BJ (cell line): ENCODE measurements at regions not wholly inside any gene's neighbourhood (a gene's known extent, or its start where the extent isn't known, plus 50 kb on each side); places are given as distances from the start of the nearest gene placed in this dataset.

ENCODE experiments used
- CTCF ChIA-PET: fragments of 350-600 bp; formaldehyde crosslinking; extraction: SDS; loops from one replicate; lab custom pipeline; 2021; ENCODE audit warnings: antibody characterized with exemption, inconsistent platforms; lab: Yijun Ruan, JAX
- POLR2A ChIA-PET: fragments of 300-600 bp; sonication (Branson Sonifier 250); formaldehyde crosslinking; extraction: SDS; loops from one replicate; lab custom pipeline; 2021; ENCODE audit warnings: antibody characterized with exemption; lab: Charles Lee
- DNase-seq: peaks from one replicate; pipeline ENCODE4 v3.0.0-alpha.2; 2011; ENCODE audit warnings: low read depth
- H3K27me3 ChIP-seq: 2 replicates; pipeline ENCODE4 v1.6.0; 2011; ENCODE audit warnings: low read length; ENCODE audit not compliant: control insufficient read depth, insufficient read depth
- H3K36me3 ChIP-seq: 2 replicates; pipeline ENCODE4 v1.5.1; 2011; ENCODE audit warnings: low read length; ENCODE audit not compliant: control insufficient read depth, insufficient read depth
- H3K4me3 ChIP-seq: 2 replicates; pipeline ENCODE4 v1.5.1; 2011; ENCODE audit warnings: low read depth, mild to moderate bottlenecking, control low read depth, low read length
- TF ChIP-seq, protein P1 (sequence below): IDR thresholded peaks from 2 replicates; pipeline ENCODE4 v1.5.1; 2011; ENCODE audit warnings: low read depth, mild to moderate bottlenecking, control low read depth, inconsistent platforms, low read length, moderate library complexity; ENCODE audit not compliant: insufficient read depth

DNA sequence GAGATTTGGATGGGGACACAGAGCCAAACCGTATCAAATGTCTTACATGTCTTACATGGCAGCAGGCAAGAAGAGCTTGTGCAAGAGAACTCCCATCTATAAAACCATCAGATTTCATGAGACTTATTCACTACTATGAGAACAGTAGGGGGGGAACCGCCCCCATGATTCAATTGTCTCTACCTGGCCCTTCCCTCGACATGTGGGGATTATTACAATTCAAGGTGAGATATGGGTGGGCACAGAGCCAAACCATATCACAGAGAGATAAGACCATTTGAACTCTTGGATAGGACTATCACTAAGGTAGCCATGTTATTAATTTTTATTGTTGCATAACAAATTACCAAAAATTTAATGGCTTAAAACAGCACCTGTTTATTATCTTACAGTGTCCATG is 611.7 kb downstream of the SOX6 start:
- Histone ChIP-seq H3K27me3 (no peaks in the 10 kb centered on the region), H3K36me3 (no peaks in the 10 kb centered on the region), H3K4me3 (no peak overlapping the region)
- CTCF ChIA-PET, result no interaction called here
- POLR2A ChIA-PET, result no interaction called here
- DNase-seq, result no peak
- TF ChIP-seq, protein P1, sequence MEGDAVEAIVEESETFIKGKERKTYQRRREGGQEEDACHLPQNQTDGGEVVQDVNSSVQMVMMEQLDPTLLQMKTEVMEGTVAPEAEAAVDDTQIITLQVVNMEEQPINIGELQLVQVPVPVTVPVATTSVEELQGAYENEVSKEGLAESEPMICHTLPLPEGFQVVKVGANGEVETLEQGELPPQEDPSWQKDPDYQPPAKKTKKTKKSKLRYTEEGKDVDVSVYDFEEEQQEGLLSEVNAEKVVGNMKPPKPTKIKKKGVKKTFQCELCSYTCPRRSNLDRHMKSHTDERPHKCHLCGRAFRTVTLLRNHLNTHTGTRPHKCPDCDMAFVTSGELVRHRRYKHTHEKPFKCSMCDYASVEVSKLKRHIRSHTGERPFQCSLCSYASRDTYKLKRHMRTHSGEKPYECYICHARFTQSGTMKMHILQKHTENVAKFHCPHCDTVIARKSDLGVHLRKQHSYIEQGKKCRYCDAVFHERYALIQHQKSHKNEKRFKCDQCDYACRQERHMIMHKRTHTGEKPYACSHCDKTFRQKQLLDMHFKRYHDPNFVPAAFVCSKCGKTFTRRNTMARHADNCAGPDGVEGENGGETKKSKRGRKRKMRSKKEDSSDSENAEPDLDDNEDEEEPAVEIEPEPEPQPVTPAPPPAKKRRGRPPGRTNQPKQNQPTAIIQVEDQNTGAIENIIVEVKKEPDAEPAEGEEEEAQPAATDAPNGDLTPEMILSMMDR, result no peak

DNA sequence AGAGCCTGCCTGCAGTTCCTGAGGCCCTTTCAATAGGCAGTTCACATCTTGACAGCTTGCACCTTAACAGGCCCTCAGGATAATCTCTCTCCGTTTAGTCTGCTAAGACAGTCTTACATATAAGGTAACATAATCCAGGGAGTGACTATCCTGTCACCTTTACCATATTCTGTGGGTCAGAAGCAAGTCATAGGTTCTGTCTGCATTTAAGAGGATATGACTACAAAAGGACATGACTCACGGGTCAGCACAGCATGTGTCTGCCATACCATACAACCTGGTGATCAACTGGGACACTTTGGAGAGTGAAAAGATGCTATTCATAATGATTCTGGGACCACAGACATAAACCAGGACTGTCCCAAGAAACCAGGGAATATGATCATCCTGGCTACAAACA is 611.1 kb downstream of the SOX6 start:
- ChIA-PET POLR2A (no interaction called here), CTCF (no interaction called here)
- Histone ChIP-seq H3K27me3 (no peaks in the 10 kb centered on the region), H3K4me3 (no peak overlapping the region), H3K36me3 (no peaks in the 10 kb centered on the region)
- no peak for DNase-seq
- TF ChIP-seq, protein P1, result no peak

DNA sequence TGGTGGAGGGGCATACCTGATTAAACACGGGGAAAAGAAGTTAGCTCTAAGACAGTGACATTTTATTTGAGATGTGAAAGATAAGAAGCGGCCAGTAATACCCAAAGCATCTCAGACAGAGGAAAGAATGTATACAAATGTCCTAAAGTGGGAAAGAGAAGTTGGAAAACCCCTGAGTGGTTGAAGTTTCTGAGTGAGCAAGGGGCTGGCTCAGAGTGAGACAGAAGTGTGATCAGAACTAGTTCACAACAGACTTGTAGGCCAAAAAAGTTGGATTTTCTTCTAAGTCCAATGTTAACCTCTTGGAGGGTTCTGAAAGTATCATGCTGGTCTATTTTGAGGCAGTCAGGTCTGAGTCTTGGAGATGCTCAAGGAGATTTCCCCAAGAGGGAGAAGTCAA is 608.7 kb downstream of the SOX6 start:
- Histone ChIP-seq H3K36me3 (no peaks in the 10 kb centered on the region), H3K4me3 (no peak overlapping the region), H3K27me3 (no peaks in the 10 kb centered on the region)
- POLR2A ChIA-PET, result no interaction called here
- TF ChIP-seq, protein P1, result no peak
- CTCF ChIA-PET, result interaction anchor here (0.6 kb wide), 1 partner anchor 24 kb away, joined by 3 read pairs; no protein-coding TSS in a partner anchor
- DNase-seq, result no peak

DNA sequence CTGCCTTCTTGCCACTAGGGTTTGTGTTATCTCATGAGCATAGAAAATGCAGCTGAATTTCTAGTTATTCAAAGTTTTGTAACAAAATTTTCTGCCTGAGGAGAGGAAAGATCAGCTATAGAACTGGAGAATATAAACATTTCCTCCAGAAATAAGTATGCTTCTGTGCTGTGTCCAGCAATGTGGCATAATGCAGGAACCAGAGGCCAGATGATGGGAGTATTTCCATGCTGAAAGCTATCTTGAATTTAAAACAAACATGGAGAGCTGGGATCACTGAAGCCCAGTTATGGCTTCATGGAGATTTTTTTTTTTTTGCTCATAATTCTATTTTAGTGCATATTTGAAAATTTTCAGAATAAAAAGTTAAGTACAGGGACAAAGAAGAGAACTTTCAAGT is 608.2 kb downstream of the SOX6 start:
- no peak overlapping the region for H3K4me3 ChIP-seq
- no peaks in the 10 kb centered on the region for H3K36me3 ChIP-seq
- H3K27me3 ChIP-seq, result no peaks in the 10 kb centered on the region
- ChIA-PET POLR2A (no interaction called here), CTCF (interaction anchor here (0.6 kb wide), 1 partner anchor 24 kb away, joined by 3 read pairs; no protein-coding TSS in a partner anchor)
- no peak for DNase-seq
- TF ChIP-seq, protein P1, result no peak

DNA sequence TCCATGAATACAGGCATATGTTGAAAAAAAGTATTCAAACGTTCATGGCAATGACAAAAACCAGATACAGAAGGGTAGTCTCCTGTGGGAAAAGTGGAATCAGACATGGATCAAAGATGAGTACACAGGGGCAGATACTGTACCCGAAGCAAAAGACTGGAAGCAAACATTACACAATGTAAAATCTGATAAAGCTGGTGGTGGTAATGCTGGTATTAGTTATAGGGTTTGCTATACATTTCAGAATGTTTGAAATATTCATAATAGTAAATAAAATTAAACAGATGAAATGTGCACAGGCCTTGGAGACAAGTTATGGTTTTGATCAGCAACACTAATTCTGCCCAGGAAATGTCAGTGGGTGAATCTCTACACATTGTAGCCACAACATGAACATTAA is 607.6 kb downstream of the SOX6 start:
- Histone ChIP-seq H3K27me3 (no peaks in the 10 kb centered on the region), H3K4me3 (no peak overlapping the region), H3K36me3 (no peaks in the 10 kb centered on the region)
- no peak for DNase-seq
- TF ChIP-seq, protein P1, result no peak
- POLR2A ChIA-PET, result no interaction called here
- CTCF ChIA-PET, result interaction anchor here (0.6 kb wide), 1 partner anchor 17 kb away, joined by 3 read pairs; no protein-coding TSS in a partner anchor
